ENCODE measurements at regions not wholly inside any gene's neighbourhood (a gene's known extent, or its start where the extent isn't known, plus 50 kb on each side); places are given as distances from the start of the nearest gene placed in this dataset.

GRCh38 chrX:65194547-65194946, 218.3 kb upstream of the ZC4H2 start:
- no peak for TF ChIP-seq CTCF (IDR thresholded peaks at IDR 0.05)
- TF ChIP-seq POLR2A (IDR thresholded peaks at IDR 0.05): no peak

Data from body of pancreas (tissue), 4 donors.